Small intestine (tissue), 7 donors: ENCODE measurements at regions not wholly inside any gene's neighbourhood (a gene's known extent, or its start where the extent isn't known, plus 50 kb on each side); places are given as distances from the start of the nearest gene placed in this dataset.

Source experiments
- DNase-seq, 2 donors: peaks; one replicate each; pipeline versions ENCODE4 v3.0.0 to v3.0.0-alpha.2; 2013
- FAIRE-seq: peaks from 2 replicates; lab custom pipeline; 2012; peaks lifted over from hg19 to GRCh38; lab: Jason Lieb, UNC
- H3K27ac ChIP-seq, 3 donors: one replicate each; pipeline ENCODE4 v1.5.1; 2013; ENCODE audit warnings: low read length in 2 of 3, mild to moderate bottlenecking in 2 of 3, control low read depth in 1 of 3, inconsistent platforms in 1 of 3, low read depth in 1 of 3, moderate library complexity in 1 of 3
- H3K27me3 ChIP-seq, 3 donors: one replicate each; pipeline ENCODE4 v1.6.1; 2013; ENCODE audit warnings: low read length in 3 of 3, inconsistent platforms in 1 of 3; ENCODE audit not compliant: control insufficient read depth in 3 of 3, insufficient read depth in 3 of 3
- H3K36me3 ChIP-seq, 3 donors: one replicate each; pipeline ENCODE4 v1.6.1; 2013; ENCODE audit warnings: low read length in 3 of 3, inconsistent platforms in 1 of 3, low read depth in 1 of 3, mild to moderate bottlenecking in 1 of 3, moderate library complexity in 1 of 3; ENCODE audit not compliant: control insufficient read depth in 3 of 3, insufficient read depth in 2 of 3
- H3K4me1 ChIP-seq, 3 donors: one replicate each; pipeline ENCODE4 v1.6.1; 2013; ENCODE audit warnings: low read length in 2 of 3, inconsistent platforms in 1 of 3, low read depth in 1 of 3, mild to moderate bottlenecking in 1 of 3, moderate library complexity in 1 of 3; ENCODE audit not compliant: control insufficient read depth in 3 of 3, insufficient read depth in 2 of 3
- H3K4me3 ChIP-seq, 3 donors: one replicate each; pipeline ENCODE4 v1.5.1; 2013; ENCODE audit warnings: low read length in 3 of 3, control low read depth in 1 of 3, inconsistent platforms in 1 of 3, low read depth in 1 of 3, mild to moderate bottlenecking in 1 of 3, moderate library complexity in 1 of 3
- H3K9me3 ChIP-seq, 2 donors: one replicate each; pipeline ENCODE4 v1.6.1; 2013; ENCODE audit warnings: low read depth in 1 of 2, low read length in 1 of 2; ENCODE audit not compliant: control insufficient read depth in 2 of 2, insufficient read depth in 1 of 2
- WGBS, 3 donors: extraction: QIAGEN DNeasy Blood & Tissue Kit; methylation state at CpG; one replicate each; pipeline ENCODE4 v1.1.7; 2013; 5-methylcytosine and 5-hydroxymethylcytosine counted together
- donor health status: healthy with polysubstance abuse.
- donor health status: control.
- donor health status: control.
- donor health status: Bipolar disorder and iron deficiency.
- donor health status: healthy.

GRCh38 chr6:81925201-81925600, 172.7 kb upstream of the TENT5A start:
- no peak for FAIRE-seq
- no peaks in the 10 kb centered on the region for H3K9me3 ChIP-seq
- WGBS, 3 donors = 81 to 90% (median 85%) methylated on average over 1 of the region's 1 CpG

GRCh38 chr6:81909981-81910900, 157.8 kb upstream of the TENT5A start:
- 73 to 87% (median 80%) methylated on average over 5 of the region's 5 CpGs for WGBS, 3 donors
- Histone ChIP-seq H3K4me1 (peaks cover 0 to 6% (median 3%) of the 10 kb centered on the region in 3 donors), H3K27ac (no peak overlapping the region), H3K36me3 (no peaks in the 10 kb centered on the region), H3K4me3 (no peak overlapping the region), H3K9me3 (no peaks in the 10 kb centered on the region), H3K27me3 (no peaks in the 10 kb centered on the region)
- FAIRE-seq = no peak
- DNase-seq = no peak

More at GRCh38 chr6:81925201-81925600, 172.7 kb upstream of the TENT5A start:
- H3K27ac ChIP-seq = no peak overlapping the region
- H3K36me3 ChIP-seq = no peaks in the 10 kb centered on the region
- H3K4me1 ChIP-seq = no peaks in the 10 kb centered on the region
- no peak overlapping the region for H3K4me3 ChIP-seq
- no peaks in the 10 kb centered on the region for H3K27me3 ChIP-seq
- no peak for DNase-seq

- no peaks in the 10 kb centered on the region for H3K27me3 ChIP-seq
- H3K4me1 ChIP-seq = peaks cover 0 to 11% (median 3%) of the 10 kb centered on the region in 3 donors
- WGBS, 3 donors = 82 to 91% (median 87%) methylated on average over 2 of the region's 2 CpGs
These were observed 156.7 kb upstream of the TENT5A start for GRCh38 chr6:81909162-81909561.

GRCh38 chr6:81906709-81907204, 154.3 kb upstream of the TENT5A start:
- FAIRE-seq = no peak
- no peak for DNase-seq
- Histone ChIP-seq H3K4me1 (peaks cover 0 to 11% (median 3%) of the 10 kb centered on the region in 3 donors), H3K27me3 (no peaks in the 10 kb centered on the region), H3K4me3 (no peak overlapping the region), H3K27ac (no peak overlapping the region), H3K36me3 (no peaks in the 10 kb centered on the region), H3K9me3 (no peaks in the 10 kb centered on the region)
- 86 to 90% (median 90%) methylated on average over 2 of the region's 2 CpGs for WGBS, 3 donors

More at GRCh38 chr6:81909162-81909561, 156.7 kb upstream of the TENT5A start:
- no peak for FAIRE-seq
- H3K36me3 ChIP-seq = no peaks in the 10 kb centered on the region
- no peaks in the 10 kb centered on the region for H3K9me3 ChIP-seq
- DNase-seq = no peak
- no peak overlapping the region for H3K4me3 ChIP-seq
- H3K27ac ChIP-seq = no peak overlapping the region

- H3K4me3 ChIP-seq = no peak overlapping the region
- H3K27me3 ChIP-seq = no peaks in the 10 kb centered on the region
- no peaks in the 10 kb centered on the region for H3K36me3 ChIP-seq
- WGBS, 3 donors = 88 to 96% (median 90%) methylated on average over 3 of the region's 3 CpGs
- H3K4me1 ChIP-seq = peaks cover 0 to 11% (median 3%) of the 10 kb centered on the region in 3 donors
- FAIRE-seq (no peak), DNase-seq (peak; percentile 13 to 26)
- H3K9me3 ChIP-seq = no peaks in the 10 kb centered on the region
- H3K27ac ChIP-seq = no peak overlapping the region
These were observed 153.6 kb upstream of the TENT5A start for GRCh38 chr6:81906041-81906440.

- no peak overlapping the region for H3K27ac ChIP-seq
- DNase-seq = no peak
- no peaks in the 10 kb centered on the region for H3K36me3 ChIP-seq
- no peaks in the 10 kb centered on the region for H3K9me3 ChIP-seq
- no peak overlapping the region for H3K4me3 ChIP-seq
- FAIRE-seq = no peak
- peaks cover 0 to 11% (median 7%) of the 10 kb centered on the region in 3 donors for H3K4me1 ChIP-seq
- H3K27me3 ChIP-seq = no peaks in the 10 kb centered on the region
- WGBS, 3 donors = 60 to 96% (median 86%) methylated on average over 1 of the region's 1 CpG
These were observed 149.1 kb upstream of the TENT5A start for GRCh38 chr6:81901551-81901966.

GRCh38 chr6:81900616-81901015, 148.1 kb upstream of the TENT5A start:
- Histone ChIP-seq H3K27ac (no peak overlapping the region), H3K36me3 (no peaks in the 10 kb centered on the region), H3K27me3 (no peaks in the 10 kb centered on the region), H3K4me1 (peaks cover 0 to 8% (median 6%) of the 10 kb centered on the region in 3 donors), H3K4me3 (no peak overlapping the region), H3K9me3 (no peaks in the 10 kb centered on the region)
- FAIRE-seq (no peak), DNase-seq (no peak)
- WGBS, 3 donors = 92 to 100% (median 96%) methylated on average over 1 of the region's 1 CpG

- Histone ChIP-seq H3K36me3 (no peaks in the 10 kb centered on the region), H3K4me1 (peaks cover 0 to 3% (median 0%) of the 10 kb centered on the region in 3 donors), H3K27ac (no peak overlapping the region), H3K4me3 (no peak overlapping the region), H3K27me3 (no peaks in the 10 kb centered on the region), H3K9me3 (no peaks in the 10 kb centered on the region)
- DNase-seq (peak in 1 of 2 donors; percentile 50), FAIRE-seq (no peak)
- 26 to 51% (median 40%) methylated on average over 4 of the region's 4 CpGs for WGBS, 3 donors
These were observed 145.3 kb upstream of the TENT5A start for GRCh38 chr6:81897793-81898192.
